ENCODE measurements at regions not wholly inside any gene's neighbourhood (a gene's known extent, or its start where the extent isn't known, plus 50 kb on each side); places are given as distances from the start of the nearest gene placed in this dataset. TPM values are rescaled to one million over a fixed set of nuclear protein-coding genes. Genes with fewer than 3 reads are reported as not detected.

GRCh38 chr13:99614465-99614885, 113.2 kb downstream of the TM9SF2 start:
- Histone ChIP-seq H4K20me1 (ENCODE audit: control insufficient read depth, insufficient read depth, insufficient read length) (no peaks in the 10 kb centered on the region), H2AK5ac (ENCODE audit: insufficient read length, low read length) (no peak overlapping the region), H3K23ac (ENCODE audit: insufficient read length, low read depth, low read length) (no peak overlapping the region), H2AFZ (ENCODE audit: low read length) (no peak overlapping the region), H2BK12ac (ENCODE audit: insufficient read length, low read depth, low read length) (no peak overlapping the region), H3K18ac (ENCODE audit: insufficient read length, low read depth, low read length) (no peak overlapping the region), H3K14ac (ENCODE audit: insufficient read depth, low read length) (no peak overlapping the region; the same call in 1 of the 2 replicates), H3K27me3 (ENCODE audit: insufficient read depth, low read length) (no peaks in the 10 kb centered on the region), H3K27ac (ENCODE audit: insufficient read length, low read depth, low read length) (no peak overlapping the region), H3K4ac (ENCODE audit: low read depth, low read length) (no peak overlapping the region), H2BK120ac (ENCODE audit: low read depth, low read length, poor library complexity, severe bottlenecking) (no peak overlapping the region), H2BK5ac (ENCODE audit: insufficient read length, low read length) (no peak overlapping the region), H3K79me2 (ENCODE audit: insufficient read depth, low read length) (no peaks in the 10 kb centered on the region), H3K56ac (ENCODE audit: insufficient read length, low read depth, low read length) (no peak overlapping the region), H3K79me1 (ENCODE audit: insufficient read depth, low read depth, low read length, poor library complexity, severe bottlenecking) (peaks cover 2% of the 10 kb centered on the region), H2BK20ac (ENCODE audit: low read depth, low read length, poor library complexity, severe bottlenecking) (no peak overlapping the region), H3T11ph (ENCODE audit: low read length) (no peak overlapping the region), H2BK15ac (ENCODE audit: low read depth, low read length) (no peak overlapping the region), H4K8ac (replicated peaks; ENCODE audit: insufficient read length, low read depth, low read length) (no peak overlapping the region), H3K9ac (ENCODE audit: extremely low read depth, insufficient read length, low read length) (no peak overlapping the region), H4K5ac (ENCODE audit: insufficient read length, low read depth, low read length) (no peak overlapping the region), H3K4me1 (ENCODE audit: insufficient read depth, low read length) (no peaks in the 10 kb centered on the region; the same call in 1 of the 2 replicates), H3K9me3 (ENCODE audit: control insufficient read depth, low read depth, low read length) (no peaks in the 10 kb centered on the region), H4K91ac (ENCODE audit: insufficient read length, low read depth, low read length) (no peak overlapping the region), H3K4me2 (ENCODE audit: insufficient read depth, insufficient read length, low read length) (no peak overlapping the region), H3K23me2 (ENCODE audit: insufficient read length, low read depth, low read length, poor library complexity, severe bottlenecking) (no peaks in the 10 kb centered on the region)
- WGBS (ENCODE audit: extremely low coverage, insufficient read length, low lambda C conversion rate) = no CpG with 5 or more reads among the region's 9 CpGs
- no peaks in the 10 kb centered on the region for H3K27me3 Mint-ChIP-seq (ENCODE audit: low read depth)
- peak; percentile 62 for DNase-seq
- H3K27ac Mint-ChIP-seq = no peak overlapping the region
- H3K9me3 Mint-ChIP-seq = no peaks in the 10 kb centered on the region
- peaks cover 31 to 36% of the 10 kb centered on the region in 2 experiments for H3K4me1 Mint-ChIP-seq
- H3K36me3 Mint-ChIP-seq (ENCODE audit: insufficient read depth in 1 of 3, low read depth in 3 of 3) = peaks cover 0 to 2% (median 1%) of the 10 kb centered on the region in 3 experiments; a peak in 2 of 7 replicates
- TF ChIP-seq CTCF (conservative IDR thresholded peaks at IDR 0.05) = peak; percentile 50
- no peak overlapping the region for H3K4me3 Mint-ChIP-seq

Small RNA genes lying in the stretch of these regions (microRNA-seq; reads per million reads assigned to microRNA genes)
- gene MIR4306 (ENCODE audit: borderline microRNAs expressed) = not detected

Data from H9 (cell line).